LNCaP clone FGC (cell line): ENCODE measurements at regions not wholly inside any gene's neighbourhood (a gene's known extent, or its start where the extent isn't known, plus 50 kb on each side); places are given as distances from the start of the nearest gene placed in this dataset.

Experiments
- DNase-seq: peaks from one replicate; pipeline ENCODE4 v3.0.0-alpha.2; 2011; ENCODE audit warnings: low read depth
- H3K4me3 ChIP-seq: 2 replicates; pipeline ENCODE4 v1.5.1; 2011; ENCODE audit warnings: mild to moderate bottlenecking, low read depth, low read length, control low read depth
- TF ChIP-seq, protein P1 (sequence below): IDR thresholded peaks from 2 replicates; pipeline ENCODE4 v1.5.1; 2012; ENCODE audit warnings: mild to moderate bottlenecking; ENCODE audit not compliant: control insufficient read depth, insufficient read depth; ENCODE audit errors: extremely low read depth

DNA sequence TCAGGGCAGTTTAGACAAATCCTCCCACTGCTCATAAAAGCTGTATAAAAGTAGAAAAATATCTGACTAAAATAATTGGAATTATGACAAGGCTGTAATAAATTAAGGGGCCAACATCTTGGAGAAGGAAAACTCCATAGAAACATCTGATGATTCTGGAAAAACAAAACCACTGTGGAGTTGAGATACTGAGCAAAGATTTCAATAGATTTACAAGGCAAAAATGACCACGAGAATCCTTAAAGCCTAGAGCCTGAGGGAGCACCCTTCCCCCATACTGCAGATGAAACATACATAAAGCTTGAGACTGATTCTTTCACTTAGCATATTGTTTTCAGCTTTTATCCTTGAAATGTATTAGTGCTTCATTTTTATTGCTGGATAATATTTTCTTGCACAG lies 286.4 kb upstream of the MMADHC start:
- no peak for DNase-seq
- TF ChIP-seq, protein P1, sequence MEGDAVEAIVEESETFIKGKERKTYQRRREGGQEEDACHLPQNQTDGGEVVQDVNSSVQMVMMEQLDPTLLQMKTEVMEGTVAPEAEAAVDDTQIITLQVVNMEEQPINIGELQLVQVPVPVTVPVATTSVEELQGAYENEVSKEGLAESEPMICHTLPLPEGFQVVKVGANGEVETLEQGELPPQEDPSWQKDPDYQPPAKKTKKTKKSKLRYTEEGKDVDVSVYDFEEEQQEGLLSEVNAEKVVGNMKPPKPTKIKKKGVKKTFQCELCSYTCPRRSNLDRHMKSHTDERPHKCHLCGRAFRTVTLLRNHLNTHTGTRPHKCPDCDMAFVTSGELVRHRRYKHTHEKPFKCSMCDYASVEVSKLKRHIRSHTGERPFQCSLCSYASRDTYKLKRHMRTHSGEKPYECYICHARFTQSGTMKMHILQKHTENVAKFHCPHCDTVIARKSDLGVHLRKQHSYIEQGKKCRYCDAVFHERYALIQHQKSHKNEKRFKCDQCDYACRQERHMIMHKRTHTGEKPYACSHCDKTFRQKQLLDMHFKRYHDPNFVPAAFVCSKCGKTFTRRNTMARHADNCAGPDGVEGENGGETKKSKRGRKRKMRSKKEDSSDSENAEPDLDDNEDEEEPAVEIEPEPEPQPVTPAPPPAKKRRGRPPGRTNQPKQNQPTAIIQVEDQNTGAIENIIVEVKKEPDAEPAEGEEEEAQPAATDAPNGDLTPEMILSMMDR, result no peak
- no peak overlapping the region for H3K4me3 ChIP-seq

DNA sequence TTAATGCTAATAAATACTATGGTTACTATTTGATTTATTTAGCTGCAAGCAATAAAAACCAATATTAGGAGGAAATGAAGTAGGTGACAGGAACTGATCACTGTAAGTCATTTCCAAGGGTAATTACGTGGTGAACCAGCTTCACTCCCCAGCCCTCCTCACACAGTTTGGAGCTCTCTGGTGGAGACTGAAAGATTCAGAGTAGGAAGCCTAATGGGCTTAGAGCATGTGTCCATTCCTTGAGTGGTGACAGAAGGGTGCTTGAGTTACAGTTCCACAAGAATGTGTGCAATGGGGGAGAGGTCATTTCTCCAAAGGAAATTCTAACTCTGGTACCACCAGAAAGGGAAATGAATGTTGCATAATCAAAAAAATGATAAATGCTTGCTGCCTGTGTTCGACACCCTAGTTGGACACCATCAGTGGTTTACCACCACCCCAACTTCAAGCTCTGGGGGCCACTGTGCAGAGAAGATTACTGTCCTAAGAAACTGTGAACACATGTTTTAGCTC lies 285.1 kb upstream of the MMADHC start:
- TF ChIP-seq, protein P1, result no peak
- DNase-seq, result no peak
- no peak overlapping the region for H3K4me3 ChIP-seq

DNA sequence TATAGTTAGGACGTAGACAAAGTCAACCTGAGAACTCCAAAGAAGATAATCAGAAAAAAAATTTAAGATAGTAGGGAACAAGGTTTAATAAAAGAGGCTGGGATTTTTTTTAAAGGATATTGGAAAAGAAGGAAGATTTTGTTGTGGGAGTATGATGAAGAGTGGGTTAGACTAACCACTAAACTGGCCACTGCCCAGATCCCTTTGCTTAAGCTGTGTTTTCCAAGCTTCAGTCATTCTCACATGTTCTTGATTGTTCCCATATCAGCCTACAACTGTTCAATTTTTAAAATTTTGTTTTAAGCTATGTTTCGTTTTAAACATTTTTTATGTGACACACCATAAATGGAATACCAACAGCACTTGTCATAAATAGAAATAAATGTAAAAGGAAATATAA lies 284.5 kb upstream of the MMADHC start:
- TF ChIP-seq, protein P1, result no peak

DNA sequence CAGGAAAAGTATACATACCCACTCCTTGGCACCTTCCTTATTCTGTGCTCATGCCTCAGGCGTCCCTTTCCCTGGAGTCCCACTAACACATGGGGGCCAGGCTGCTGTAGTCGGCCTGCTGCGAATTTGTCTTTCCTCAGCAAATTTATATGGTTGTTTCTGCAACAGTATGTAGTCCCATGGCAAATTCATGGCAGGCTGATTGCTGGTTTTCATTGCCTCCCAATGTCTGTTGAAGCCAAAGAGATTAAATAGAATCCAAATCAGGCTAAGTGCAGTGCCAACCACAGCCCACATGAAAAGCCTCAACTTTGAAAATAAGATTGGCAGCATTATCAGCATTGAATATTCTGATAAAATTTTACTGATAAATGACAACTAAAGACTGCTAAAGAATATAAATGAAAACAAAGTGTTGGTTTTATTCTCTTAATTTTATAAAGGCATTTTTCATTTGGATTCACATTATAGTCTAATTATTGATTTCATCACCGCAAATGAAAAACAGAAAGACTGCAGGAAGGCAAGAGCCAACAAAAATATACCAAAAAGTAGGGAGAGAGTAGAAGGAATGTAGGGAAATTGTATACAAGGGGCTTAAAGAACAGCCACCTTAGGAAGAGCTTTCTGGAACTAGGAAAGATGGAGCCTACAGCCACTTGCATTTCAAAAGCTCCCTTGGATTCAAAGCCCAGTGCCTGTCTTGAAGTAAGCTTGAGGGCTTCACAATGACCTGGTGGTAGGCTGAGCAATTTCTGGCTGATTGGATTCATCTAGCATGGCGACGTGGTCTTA lies 283.7 kb upstream of the MMADHC start:
- H3K4me3 ChIP-seq, result no peak overlapping the region
- TF ChIP-seq, protein P1, result no peak
- DNase-seq, result no peak

More for the DNA sequence above, 284.5 kb upstream of the MMADHC start:
- no peak overlapping the region for H3K4me3 ChIP-seq
- no peak for DNase-seq

DNA sequence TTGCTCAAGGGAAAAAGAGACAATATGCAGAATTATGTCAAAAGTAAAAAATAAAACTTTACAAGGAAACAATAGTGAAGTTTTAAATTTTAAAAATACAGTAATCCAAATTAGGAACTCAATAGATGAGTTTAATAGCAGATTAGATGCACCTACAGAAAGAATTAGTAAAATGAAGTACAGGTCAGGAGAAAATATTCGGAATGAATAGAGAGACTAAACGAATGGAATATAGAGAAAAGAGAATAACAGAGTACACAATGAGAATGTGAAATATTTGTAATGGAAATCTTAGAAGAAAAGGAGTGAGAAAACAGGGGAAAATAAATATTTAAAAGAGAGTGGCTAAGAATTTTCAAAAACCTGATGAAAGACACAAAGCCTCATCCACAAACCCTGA lies 275.7 kb upstream of the MMADHC start:
- no peak overlapping the region for H3K4me3 ChIP-seq
- no peak for DNase-seq

DNA sequence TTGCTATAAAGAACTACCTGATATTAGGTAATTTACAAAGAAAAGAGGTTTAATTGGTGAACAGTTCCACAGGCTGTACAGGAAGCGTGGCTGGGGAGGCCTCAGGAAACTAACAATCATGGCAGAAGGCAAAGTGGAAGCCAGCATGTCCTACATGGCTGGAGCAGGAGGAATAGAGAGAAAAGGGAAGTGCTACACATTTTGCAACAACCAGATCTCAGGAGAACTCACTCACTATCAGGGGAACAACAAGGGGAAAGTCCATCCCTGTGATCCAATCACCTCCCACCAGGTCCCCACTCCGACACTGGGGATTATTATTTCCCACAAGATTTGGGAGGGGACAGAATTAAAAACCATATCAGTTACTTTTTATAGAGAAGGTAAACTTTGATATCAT lies 273.5 kb upstream of the MMADHC start:
- TF ChIP-seq, protein P1, result no peak
- no peak for DNase-seq
- H3K4me3 ChIP-seq, result no peak overlapping the region

More for the DNA sequence above, 275.7 kb upstream of the MMADHC start:
- TF ChIP-seq, protein P1, result no peak
